MG63 (cell line): ENCODE measurements at regions not wholly inside any gene's neighbourhood (a gene's known extent, or its start where the extent isn't known, plus 50 kb on each side); places are given as distances from the start of the nearest gene placed in this dataset.
A peak's percentile ranks its signal among the peaks of the same experiment; 100 is the strongest.

Experiments used
- DNase-seq: peaks from one replicate; pipeline ENCODE4 v3.0.0-alpha.2; 2020
- H3K27me3 ChIP-seq: fragments of 250-450 bp; sonication (Bioruptor Pico); 2 replicates; pipeline ENCODE4 v1.5.1; 2020; ENCODE audit warnings: mild to moderate bottlenecking, moderate library complexity
- H3K36me3 ChIP-seq: fragments of 250-450 bp; sonication (Bioruptor Pico); 2 replicates; pipeline ENCODE4 v1.5.1; 2020; ENCODE audit warnings: mild to moderate bottlenecking, moderate library complexity
- H3K4me3 ChIP-seq: fragments of 250-450 bp; sonication (Bioruptor Pico); 2 replicates; pipeline ENCODE4 v1.5.1; 2020; ENCODE audit warnings: mild to moderate bottlenecking, moderate library complexity
- H3K9me3 ChIP-seq: fragments of 250-450 bp; sonication (Bioruptor Pico); 2 replicates; pipeline ENCODE4 v1.5.1; 2020; ENCODE audit warnings: mild to moderate bottlenecking, moderate library complexity

DNA sequence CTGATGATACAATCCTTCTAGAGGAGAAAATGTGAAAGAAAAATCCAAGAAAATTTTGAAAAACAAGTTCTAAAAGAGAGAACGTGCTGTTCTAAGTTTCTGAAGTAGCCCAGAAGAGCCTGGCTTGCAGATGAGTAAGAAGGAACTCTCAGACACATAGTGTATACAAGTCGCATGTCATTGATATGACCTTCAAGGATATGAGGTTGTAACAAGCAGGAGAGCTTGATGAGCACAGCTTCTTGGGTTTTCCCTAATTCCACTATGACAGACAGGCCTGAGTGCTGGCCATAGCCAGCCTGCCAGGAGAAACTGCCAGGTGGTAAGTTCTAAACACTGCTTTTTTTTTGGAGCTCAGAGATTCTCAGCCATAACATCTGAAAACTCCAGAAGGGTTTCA lies 235.7 kb upstream of the SIX2 start:
- no peak for DNase-seq
- Histone ChIP-seq H3K27me3 (no peaks in the 10 kb centered on the region), H3K36me3 (no peaks in the 10 kb centered on the region), H3K4me3 (no peak overlapping the region), H3K9me3 (no peaks in the 10 kb centered on the region)

DNA sequence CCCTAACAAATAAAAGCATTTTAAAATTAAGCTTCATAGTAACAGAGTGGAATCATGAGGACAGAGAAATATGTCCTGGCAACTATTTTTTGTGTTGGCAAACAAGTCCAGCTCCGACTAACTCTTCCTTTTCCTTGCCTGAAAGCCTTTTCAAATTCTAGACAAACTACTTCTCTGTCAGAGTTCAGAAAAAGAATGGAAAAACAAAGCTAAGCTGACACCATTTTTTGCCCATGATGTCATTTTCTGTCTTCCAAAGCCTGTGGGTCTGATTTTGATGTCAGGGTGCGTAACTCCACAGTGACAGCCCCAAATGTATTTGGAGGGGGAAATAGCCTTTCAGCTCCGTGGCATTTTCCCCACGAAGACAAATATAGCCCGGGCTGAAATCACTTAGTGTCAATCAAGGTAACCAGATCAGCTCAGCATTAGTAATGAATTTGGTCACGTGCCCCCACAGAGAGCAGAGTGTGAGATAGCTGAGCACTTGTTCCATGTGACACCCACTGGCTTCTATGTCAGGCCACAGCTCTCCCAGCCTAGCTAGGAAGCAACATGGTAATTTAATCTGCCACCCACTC lies 233.0 kb upstream of the SIX2 start:
- Histone ChIP-seq H3K27me3 (no peaks in the 10 kb centered on the region), H3K36me3 (no peaks in the 10 kb centered on the region), H3K9me3 (no peaks in the 10 kb centered on the region), H3K4me3 (no peak overlapping the region)
- DNase-seq, result peak; percentile 34

DNA sequence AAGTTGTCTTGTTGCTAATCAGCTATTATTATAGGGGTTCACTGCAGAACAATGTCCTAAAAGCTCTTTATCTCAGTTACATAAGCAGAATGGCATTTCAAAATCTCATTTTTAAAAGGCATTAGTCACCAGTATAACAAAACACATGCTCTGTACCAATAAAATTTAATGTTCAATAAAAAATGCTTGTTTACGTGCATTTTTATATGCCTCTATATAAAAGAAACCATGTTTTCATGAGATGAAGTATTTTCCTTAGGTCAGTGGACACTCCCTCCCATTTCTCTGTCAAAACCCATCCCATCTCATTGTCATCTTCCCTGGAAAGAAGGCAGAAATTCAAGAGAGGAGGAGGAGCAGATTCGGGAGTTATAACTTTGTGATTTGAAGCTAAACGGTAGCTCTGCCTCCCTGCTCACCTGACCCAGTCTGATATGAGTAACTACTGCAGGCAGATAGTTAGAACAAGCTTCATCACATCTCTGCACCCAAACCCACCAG lies 231.9 kb upstream of the SIX2 start:
- no peaks in the 10 kb centered on the region for H3K9me3 ChIP-seq
- H3K4me3 ChIP-seq, result no peak overlapping the region
- H3K27me3 ChIP-seq, result no peaks in the 10 kb centered on the region
- DNase-seq, result no peak
- no peaks in the 10 kb centered on the region for H3K36me3 ChIP-seq

DNA sequence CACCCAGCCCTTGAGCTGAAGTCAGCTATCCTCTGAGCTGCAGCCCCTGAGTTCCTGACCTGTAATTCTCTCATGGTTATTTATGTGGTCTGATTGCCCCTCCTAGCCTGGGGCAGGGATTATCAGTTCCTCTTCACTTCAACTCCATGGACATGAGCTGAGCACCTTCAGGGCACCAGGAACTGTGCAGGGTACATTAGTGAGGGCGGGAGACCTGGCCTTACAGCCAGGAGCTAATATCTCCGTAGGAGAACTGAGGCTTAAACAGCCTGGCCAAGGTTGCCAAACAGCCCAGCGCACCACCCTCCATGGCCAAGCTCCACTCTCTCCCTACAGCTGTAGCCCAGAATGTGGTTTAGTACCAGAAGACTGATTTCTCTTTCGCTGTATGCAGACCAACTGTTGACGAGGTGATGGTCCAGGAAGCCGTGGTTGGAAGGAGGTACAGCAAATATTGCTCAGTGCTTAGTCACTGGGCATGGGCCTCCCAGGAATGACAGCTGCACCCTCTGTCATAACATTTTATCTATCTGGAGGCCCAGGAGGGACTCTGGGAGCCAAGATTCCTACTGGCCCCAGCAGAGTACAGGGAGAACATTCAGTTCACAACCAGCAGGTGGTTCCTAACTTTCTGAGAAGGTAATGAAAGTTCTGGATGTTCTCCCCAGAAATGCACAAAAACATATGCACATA lies 228.7 kb upstream of the SIX2 start:
- Histone ChIP-seq H3K9me3 (no peaks in the 10 kb centered on the region), H3K4me3 (no peak overlapping the region), H3K36me3 (no peaks in the 10 kb centered on the region), H3K27me3 (no peaks in the 10 kb centered on the region)
- DNase-seq, result peak; percentile 96

DNA sequence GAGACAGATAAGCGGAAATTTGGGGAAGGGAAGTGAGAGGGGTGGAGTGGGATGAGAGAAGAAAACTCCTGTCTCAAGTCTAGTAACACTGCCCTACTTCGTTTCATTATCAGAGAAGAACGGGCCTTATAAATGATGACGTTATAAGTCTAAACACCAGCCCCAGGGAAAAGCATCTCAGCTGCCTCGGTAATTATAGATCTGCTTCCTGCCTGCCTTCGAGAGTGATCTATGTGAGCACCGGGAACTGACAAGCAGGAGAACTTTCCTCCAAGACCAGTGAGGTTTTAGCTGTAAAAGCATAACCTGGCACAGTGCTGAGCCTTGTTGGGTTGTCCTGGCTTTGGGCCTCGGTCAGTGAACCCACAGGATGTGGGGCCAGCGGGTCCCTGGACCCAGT lies 227.9 kb upstream of the SIX2 start:
- peak; percentile 26 for DNase-seq
- Histone ChIP-seq H3K4me3 (no peak overlapping the region), H3K36me3 (no peaks in the 10 kb centered on the region), H3K27me3 (no peaks in the 10 kb centered on the region), H3K9me3 (no peaks in the 10 kb centered on the region)

DNA sequence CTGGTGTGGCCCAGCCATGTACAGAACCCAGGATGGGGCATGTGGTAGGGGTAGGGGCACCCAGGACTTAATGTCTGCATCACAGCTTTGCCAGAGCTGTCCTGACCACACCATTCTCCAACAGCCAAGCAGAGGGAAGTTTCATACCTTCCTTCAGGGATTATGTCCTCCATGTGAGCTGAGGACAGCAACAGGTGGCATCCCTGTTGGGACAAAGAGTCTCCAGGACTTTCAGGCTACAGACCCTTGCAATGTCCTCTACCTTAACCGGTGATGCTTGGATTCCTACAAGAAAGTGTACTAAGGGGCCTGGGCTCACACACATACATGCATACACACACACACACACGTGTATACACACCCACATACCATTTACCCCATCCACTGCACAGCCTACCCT lies 227.0 kb upstream of the SIX2 start:
- no peaks in the 10 kb centered on the region for H3K36me3 ChIP-seq
- no peak for DNase-seq
- H3K9me3 ChIP-seq, result no peaks in the 10 kb centered on the region
- no peak overlapping the region for H3K4me3 ChIP-seq
- H3K27me3 ChIP-seq, result no peaks in the 10 kb centered on the region

DNA sequence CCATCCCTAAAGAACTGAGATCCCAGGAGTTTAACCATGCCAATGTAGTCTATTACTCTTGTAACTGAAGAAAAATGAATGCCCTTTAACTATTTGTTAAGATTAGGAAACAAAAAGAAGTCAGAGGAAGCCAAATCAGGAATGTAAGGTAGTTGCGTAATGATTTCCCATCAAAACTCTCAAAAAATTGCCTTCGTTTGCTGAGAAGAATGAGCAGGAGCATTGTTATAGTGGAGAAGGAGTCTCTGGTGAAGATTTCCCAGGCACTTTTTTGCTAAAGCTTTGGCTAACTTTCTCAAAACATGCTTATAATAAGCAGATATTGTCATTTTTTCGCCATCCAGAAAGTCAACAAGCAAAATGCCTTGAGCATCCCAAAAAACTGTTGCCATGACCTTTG lies 224.0 kb upstream of the SIX2 start:
- Histone ChIP-seq H3K36me3 (no peaks in the 10 kb centered on the region), H3K4me3 (no peak overlapping the region), H3K9me3 (no peaks in the 10 kb centered on the region), H3K27me3 (no peaks in the 10 kb centered on the region)
- DNase-seq, result no peak

DNA sequence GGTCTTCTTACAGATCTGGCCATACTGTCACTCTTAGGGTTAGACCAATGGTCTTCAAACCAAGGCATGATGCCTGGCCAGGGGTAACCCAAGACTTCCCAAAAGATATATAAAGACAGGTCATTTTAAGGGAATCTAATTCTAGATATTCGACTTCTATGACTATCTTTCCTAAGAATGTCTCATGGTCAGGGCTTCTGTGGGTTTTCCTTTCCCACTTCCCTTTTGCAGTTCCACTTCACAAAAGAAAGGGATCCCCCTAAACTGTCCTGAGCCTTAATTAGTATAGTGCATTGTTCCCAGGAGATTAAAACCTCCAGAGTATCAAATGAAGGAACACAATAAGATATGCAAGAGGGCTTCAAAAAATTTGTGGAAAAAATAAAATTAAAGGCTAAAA lies 223.6 kb upstream of the SIX2 start:
- no peak for DNase-seq
- no peak overlapping the region for H3K4me3 ChIP-seq
- H3K9me3 ChIP-seq, result no peaks in the 10 kb centered on the region
- no peaks in the 10 kb centered on the region for H3K36me3 ChIP-seq
- no peaks in the 10 kb centered on the region for H3K27me3 ChIP-seq

DNA sequence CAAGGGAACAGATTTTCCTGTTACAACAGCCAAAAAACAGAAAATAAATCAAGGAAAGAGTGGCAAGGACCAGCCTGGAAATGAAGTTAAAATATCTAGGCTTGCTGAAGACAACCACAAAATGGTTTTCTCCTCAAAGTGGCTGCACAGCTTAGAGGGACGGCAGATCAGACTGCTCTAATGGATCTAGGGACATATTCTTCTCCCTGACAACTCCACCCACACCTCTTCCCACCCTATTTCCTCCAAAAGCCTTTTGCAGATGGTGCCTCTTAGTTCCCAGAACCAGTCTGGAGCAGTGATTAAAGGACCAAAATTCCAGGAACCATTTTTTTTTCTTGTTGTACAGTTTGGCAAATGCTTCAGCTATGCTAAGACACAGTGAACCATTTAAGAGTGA lies 220.2 kb upstream of the SIX2 start:
- Histone ChIP-seq H3K4me3 (no peak overlapping the region), H3K36me3 (no peaks in the 10 kb centered on the region), H3K27me3 (no peaks in the 10 kb centered on the region), H3K9me3 (no peaks in the 10 kb centered on the region; the same call in 1 of the 2 replicates)
- no peak for DNase-seq

DNA sequence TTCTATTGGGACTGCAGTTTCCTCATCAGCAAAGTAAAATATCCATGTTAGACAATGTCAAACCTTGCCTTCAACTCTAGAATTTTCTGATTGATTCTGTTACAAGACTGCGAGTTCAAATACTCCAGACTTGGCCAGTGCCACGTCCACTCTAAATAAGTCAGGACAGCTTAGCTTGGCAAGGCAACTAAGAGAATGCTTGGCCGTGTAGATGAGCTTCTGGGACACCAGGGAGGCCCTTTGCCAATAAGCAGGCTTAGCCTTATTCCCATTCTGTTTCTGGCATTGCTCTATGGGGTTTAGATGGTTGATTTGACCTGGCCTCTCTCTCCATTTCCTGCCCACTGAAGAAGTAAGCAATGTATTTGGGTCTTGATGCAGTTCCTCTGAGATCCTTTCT lies 218.1 kb upstream of the SIX2 start:
- Histone ChIP-seq H3K27me3 (no peaks in the 10 kb centered on the region), H3K36me3 (no peaks in the 10 kb centered on the region), H3K9me3 (no peaks in the 10 kb centered on the region; the same call in 1 of the 2 replicates), H3K4me3 (no peak overlapping the region)
- DNase-seq, result no peak

DNA sequence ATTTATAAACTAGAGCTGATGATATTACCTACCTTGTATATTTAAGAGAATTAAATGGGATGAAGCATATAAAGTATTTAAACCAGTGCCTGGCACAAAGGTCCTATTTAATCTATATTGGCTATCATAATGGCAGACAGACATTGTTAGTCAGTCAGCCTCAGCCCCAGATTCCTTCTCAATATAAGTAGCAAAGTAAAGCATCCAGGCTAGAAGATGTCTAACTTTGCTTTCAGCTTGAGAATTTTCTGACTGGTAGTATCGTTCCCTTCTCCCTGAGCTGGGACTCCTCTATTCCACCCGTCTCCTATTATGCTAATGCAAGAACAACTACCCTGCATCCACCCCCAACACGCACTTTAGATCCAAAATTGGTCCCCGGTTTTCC lies 215.7 kb upstream of the SIX2 start:
- Histone ChIP-seq H3K9me3 (no peaks in the 10 kb centered on the region; the same call in 1 of the 2 replicates), H3K27me3 (no peaks in the 10 kb centered on the region), H3K36me3 (no peaks in the 10 kb centered on the region), H3K4me3 (no peak overlapping the region)
- no peak for DNase-seq

DNA sequence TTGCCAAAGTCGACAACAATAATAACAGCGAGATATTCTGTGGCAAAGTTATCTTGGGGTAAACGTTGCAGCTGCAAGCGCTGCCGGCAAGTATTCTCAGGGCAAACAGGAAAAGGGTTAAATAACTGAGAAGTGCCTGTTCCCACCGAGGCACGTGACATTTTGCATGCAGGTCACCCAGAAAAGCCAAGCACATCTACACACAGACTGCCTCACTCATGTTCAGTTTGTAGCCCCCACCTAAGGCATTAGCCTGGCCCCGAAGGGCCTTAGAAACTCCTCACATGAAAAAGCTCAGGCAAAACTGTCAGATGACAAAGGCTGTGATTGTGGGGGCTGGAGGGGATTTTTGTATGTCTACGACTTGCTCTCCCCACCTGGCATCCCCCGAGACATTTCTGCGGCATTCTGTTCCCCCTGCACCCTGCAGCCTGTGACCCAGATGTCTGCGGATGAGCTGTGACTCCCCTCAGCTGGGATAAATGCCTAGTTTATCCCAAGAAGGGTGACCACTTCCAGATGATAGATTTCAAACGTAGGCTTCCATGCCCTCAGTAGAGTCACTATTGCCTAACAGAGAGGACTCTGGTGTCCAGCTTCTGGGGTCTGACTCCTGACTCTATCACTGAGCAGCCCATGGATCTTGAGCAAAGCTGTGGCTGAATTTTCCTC lies 215.2 kb upstream of the SIX2 start:
- no peak for DNase-seq
- Histone ChIP-seq H3K4me3 (no peak overlapping the region), H3K27me3 (no peaks in the 10 kb centered on the region), H3K36me3 (no peaks in the 10 kb centered on the region), H3K9me3 (no peaks in the 10 kb centered on the region; the same call in 1 of the 2 replicates)

DNA sequence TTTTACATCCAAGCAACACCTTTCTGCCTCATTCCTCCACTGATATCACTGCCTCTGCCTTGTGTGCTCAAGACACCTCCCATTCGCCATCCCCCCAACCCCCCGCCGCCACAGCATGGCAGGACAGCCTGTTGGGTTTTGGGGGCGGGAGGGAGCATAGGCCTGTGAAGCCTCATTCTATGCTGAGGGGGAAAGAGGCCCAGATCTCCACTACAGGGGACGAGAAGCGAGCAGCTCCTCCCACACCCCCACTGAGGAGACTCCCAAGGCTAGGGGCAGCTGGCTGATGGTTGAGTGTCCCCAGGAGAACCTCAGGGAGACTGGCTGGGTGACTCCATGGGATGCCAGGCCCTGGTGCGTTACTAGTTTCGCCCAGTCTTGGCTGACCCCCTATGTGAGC lies 214.3 kb upstream of the SIX2 start:
- no peaks in the 10 kb centered on the region; the same call in 1 of the 2 replicates for H3K9me3 ChIP-seq
- no peaks in the 10 kb centered on the region for H3K36me3 ChIP-seq
- DNase-seq, result no peak
- no peaks in the 10 kb centered on the region for H3K27me3 ChIP-seq
- H3K4me3 ChIP-seq, result no peak overlapping the region

DNA sequence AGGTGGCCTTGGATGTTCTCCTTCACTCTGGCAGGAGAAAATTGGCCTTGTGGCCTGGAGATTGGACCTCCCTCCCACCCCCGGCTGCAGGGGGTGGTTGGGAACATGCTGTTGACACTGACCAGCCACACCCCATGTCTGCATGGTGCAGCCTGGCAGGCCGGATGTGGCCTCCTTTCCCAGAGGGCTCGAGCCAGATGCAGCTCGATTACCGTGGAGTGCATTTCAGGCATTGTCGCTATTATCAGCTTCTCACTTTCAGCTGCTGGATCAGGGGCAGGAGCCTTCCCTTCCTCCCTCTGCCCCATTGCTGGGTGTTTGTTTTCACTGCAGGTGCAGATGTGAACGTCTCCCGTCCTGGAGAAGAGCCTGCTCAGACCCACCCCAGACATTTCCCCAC lies 211.0 kb upstream of the SIX2 start:
- Histone ChIP-seq H3K4me3 (no peak overlapping the region), H3K27me3 (no peaks in the 10 kb centered on the region), H3K36me3 (no peaks in the 10 kb centered on the region), H3K9me3 (no peaks in the 10 kb centered on the region)
- no peak for DNase-seq

DNA sequence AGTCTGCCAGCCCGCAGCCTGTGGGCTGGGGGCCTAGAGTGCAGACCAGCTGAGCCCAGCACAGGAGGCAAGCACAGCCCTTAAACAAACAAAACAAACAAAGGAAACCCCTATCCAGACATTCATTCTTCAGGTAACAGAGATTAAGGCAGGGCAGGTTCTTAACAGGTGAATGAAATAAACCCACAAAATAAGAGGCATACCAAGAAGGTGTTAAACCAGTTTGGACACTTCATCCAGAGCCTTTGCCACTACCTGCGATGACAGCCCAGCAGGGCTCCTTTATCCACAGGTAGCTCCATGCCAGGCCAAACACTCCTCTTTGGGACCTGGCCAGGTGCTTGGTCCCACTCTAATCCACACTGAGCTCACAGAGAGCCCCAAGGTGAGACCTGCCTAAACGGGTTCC lies 209.7 kb upstream of the SIX2 start:
- no peak for DNase-seq
- no peaks in the 10 kb centered on the region for H3K36me3 ChIP-seq
- H3K4me3 ChIP-seq, result no peak overlapping the region

DNA sequence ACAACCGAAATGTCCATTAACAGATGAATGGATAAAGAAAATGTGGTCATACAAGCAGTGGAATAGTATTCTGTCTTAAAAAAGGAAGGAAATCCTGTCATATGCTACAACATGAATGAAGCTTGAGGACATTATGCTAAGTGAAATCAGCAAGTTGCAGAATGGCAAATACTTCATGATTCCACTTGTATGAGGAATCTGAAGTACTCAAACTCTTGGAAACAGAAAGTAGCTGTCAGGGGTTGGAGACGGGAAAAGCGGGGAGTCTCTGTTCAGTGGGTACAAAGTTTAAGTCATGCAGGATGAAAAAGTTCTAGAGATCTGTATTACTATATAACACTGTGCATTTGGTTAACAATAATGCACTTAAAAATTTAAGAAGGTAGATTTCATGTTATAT lies 209.0 kb upstream of the SIX2 start:
- no peak for DNase-seq
- H3K36me3 ChIP-seq, result no peaks in the 10 kb centered on the region
- H3K4me3 ChIP-seq, result no peak overlapping the region
- no peaks in the 10 kb centered on the region for H3K27me3 ChIP-seq
- H3K9me3 ChIP-seq, result no peaks in the 10 kb centered on the region

More for the DNA sequence above, 209.7 kb upstream of the SIX2 start:
- Histone ChIP-seq H3K9me3 (no peaks in the 10 kb centered on the region), H3K27me3 (no peaks in the 10 kb centered on the region)

DNA sequence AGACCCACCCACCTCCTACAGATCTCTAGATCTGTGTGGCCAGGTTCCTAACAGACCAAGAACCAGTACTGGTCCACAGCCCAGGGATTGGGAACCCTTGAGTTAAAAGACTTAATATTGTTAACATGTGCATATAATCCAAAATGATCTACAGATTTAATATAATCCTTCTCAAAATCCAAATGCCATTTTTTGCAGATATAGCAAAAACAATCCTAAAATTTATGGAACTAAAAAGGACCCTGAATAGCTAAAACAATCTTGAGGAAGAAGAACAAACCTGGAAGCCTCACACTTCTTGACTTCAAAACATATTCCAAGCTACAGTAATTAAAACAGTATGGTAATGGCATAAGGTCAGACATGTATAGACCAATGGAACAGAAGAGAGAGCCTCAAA lies 206.9 kb upstream of the SIX2 start:
- Histone ChIP-seq H3K9me3 (no peaks in the 10 kb centered on the region), H3K36me3 (no peaks in the 10 kb centered on the region), H3K27me3 (no peaks in the 10 kb centered on the region), H3K4me3 (no peak overlapping the region)
- DNase-seq, result no peak

DNA sequence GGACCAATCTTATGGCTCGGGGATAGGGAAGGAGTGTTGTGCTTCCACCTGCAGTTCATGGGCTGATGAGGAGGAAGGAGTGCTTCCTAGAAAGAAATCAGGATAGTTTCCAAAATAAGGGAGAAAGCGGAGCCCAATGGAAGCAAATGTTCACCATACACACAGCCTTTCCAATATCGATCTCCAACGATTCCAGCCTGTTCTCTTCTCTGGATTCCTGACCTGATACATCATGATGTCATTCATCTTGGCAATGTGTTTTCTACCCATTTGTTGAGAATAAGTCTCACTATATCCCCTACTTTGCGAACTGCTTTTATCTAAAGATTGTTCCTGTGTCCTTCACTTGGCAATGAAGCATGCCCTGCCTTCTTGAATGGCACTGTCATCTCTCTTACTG lies 205.3 kb upstream of the SIX2 start:
- Histone ChIP-seq H3K36me3 (no peaks in the 10 kb centered on the region), H3K4me3 (no peak overlapping the region), H3K9me3 (no peaks in the 10 kb centered on the region), H3K27me3 (no peaks in the 10 kb centered on the region)
- DNase-seq, result no peak
